ENCODE measurements at regions not wholly inside any gene's neighbourhood (a gene's known extent, or its start where the extent isn't known, plus 50 kb on each side); places are given as distances from the start of the nearest gene placed in this dataset.

GRCh38 chr3:40864146-40864782 is 335.0 kb upstream of the CTNNB1 start:
- Histone ChIP-seq H4K20me1 (ENCODE audit: insufficient read depth, poor library complexity, severe bottlenecking) (no peaks in the 10 kb centered on the region), H3K4me1 (ENCODE audit: insufficient read depth) (no peaks in the 10 kb centered on the region), H3K4me3 (no peak overlapping the region), H3K27ac (no peak overlapping the region), H2AFZ (no peak overlapping the region), H3K9me3 (ENCODE audit: low read depth) (no peaks in the 10 kb centered on the region), H3K9me2 (replicated peaks; ENCODE audit: insufficient read depth) (no peaks in the 10 kb centered on the region), H3K79me2 (no peaks in the 10 kb centered on the region), H3K36me3 (replicated peaks; ENCODE audit: insufficient read depth, low read depth) (no peaks in the 10 kb centered on the region), H3K27me3 (no peaks in the 10 kb centered on the region), H3K4me2 (no peak overlapping the region)
- 94% methylated on average over 3 of the region's 3 CpGs for WGBS (ENCODE audit: low lambda C conversion rate, missing lambda C conversion rate)
- TF ChIP-seq EZH2phosphoT487 (IDR thresholded peaks at IDR 0.05; ENCODE audit: low read depth, severe bottlenecking, unreplicated experiment) (no peak), CTCF (IDR thresholded peaks at IDR 0.05; ENCODE audit: poor library complexity) (no peak), EZH2 (IDR thresholded peaks at IDR 0.05; ENCODE audit: borderline replicate concordance) (no peak)
- DNase-seq (ENCODE audit: low spot score): no peak

- Histone ChIP-seq H3K27me3 (no peaks in the 10 kb centered on the region), H3K4me2 (no peak overlapping the region), H4K20me1 (ENCODE audit: insufficient read depth, poor library complexity, severe bottlenecking) (no peaks in the 10 kb centered on the region), H3K36me3 (replicated peaks; ENCODE audit: insufficient read depth, low read depth) (no peaks in the 10 kb centered on the region), H3K27ac (no peak overlapping the region), H3K9me3 (ENCODE audit: low read depth) (no peaks in the 10 kb centered on the region), H3K79me2 (no peaks in the 10 kb centered on the region), H3K4me1 (ENCODE audit: insufficient read depth) (no peaks in the 10 kb centered on the region), H3K4me3 (no peak overlapping the region), H3K9me2 (replicated peaks; ENCODE audit: insufficient read depth) (no peaks in the 10 kb centered on the region), H2AFZ (no peak overlapping the region)
- TF ChIP-seq CTCF (IDR thresholded peaks at IDR 0.05; ENCODE audit: poor library complexity): no peak
- TF ChIP-seq EZH2 (IDR thresholded peaks at IDR 0.05; ENCODE audit: borderline replicate concordance): no peak
- TF ChIP-seq EZH2phosphoT487 (IDR thresholded peaks at IDR 0.05; ENCODE audit: low read depth, severe bottlenecking, unreplicated experiment): no peak
- WGBS (ENCODE audit: low lambda C conversion rate, missing lambda C conversion rate): 100% methylated on average over 1 of the region's 1 CpG
- no peak for DNase-seq (ENCODE audit: low spot score)
Measured at GRCh38 chr3:40864915-40865314, 334.4 kb upstream of the CTNNB1 start.

GRCh38 chr3:40867797-40868196 is 331.5 kb upstream of the CTNNB1 start:
- 85% methylated on average over 3 of the region's 3 CpGs for WGBS (ENCODE audit: low lambda C conversion rate, missing lambda C conversion rate)
- H3K27ac ChIP-seq: no peak overlapping the region
- no peaks in the 10 kb centered on the region for H3K4me1 ChIP-seq (ENCODE audit: insufficient read depth)
- H3K36me3 ChIP-seq (replicated peaks; ENCODE audit: insufficient read depth, low read depth): no peaks in the 10 kb centered on the region
- TF ChIP-seq EZH2phosphoT487 (IDR thresholded peaks at IDR 0.05; ENCODE audit: low read depth, severe bottlenecking, unreplicated experiment) (no peak), CTCF (IDR thresholded peaks at IDR 0.05; ENCODE audit: poor library complexity) (no peak), EZH2 (IDR thresholded peaks at IDR 0.05; ENCODE audit: borderline replicate concordance) (no peak)
- no peak overlapping the region for H2AFZ ChIP-seq
- H3K9me2 ChIP-seq (replicated peaks; ENCODE audit: insufficient read depth): no peaks in the 10 kb centered on the region
- H3K9me3 ChIP-seq (ENCODE audit: low read depth): no peaks in the 10 kb centered on the region
- H3K4me3 ChIP-seq: no peak overlapping the region
- DNase-seq (ENCODE audit: low spot score): no peak
- H3K79me2 ChIP-seq: no peaks in the 10 kb centered on the region
- no peak overlapping the region for H3K4me2 ChIP-seq
- H3K27me3 ChIP-seq: no peaks in the 10 kb centered on the region
- no peaks in the 10 kb centered on the region for H4K20me1 ChIP-seq (ENCODE audit: insufficient read depth, poor library complexity, severe bottlenecking)

All from hepatocyte (in vitro differentiated cells).